ENCODE measurements at regions not wholly inside any gene's neighbourhood (a gene's known extent, or its start where the extent isn't known, plus 50 kb on each side); places are given as distances from the start of the nearest gene placed in this dataset.
"Not testable (repeated sequence)": the region's sequence is repeated elsewhere in the genome, so short reads cannot be mapped to it uniquely, and the experiment has no call there.

DNA sequence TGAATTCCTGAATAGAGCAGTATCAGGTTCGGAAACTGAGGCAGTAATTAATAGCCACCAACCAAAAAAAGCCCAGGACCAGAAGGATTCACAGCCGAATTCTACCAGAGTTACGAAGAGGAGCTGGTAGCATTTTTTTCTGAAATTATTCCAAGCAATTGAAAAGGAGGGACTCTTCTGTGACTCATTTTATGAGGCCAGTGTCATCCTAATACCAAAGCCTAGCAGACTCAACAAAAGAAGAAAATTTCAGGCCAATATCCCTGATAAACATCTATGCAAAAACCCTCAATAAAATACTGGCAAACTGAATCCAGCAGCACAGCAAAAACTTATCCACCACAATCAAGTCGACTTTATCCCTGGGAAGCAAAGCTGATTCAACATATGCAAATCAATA lies 202.3 kb upstream of the SLC16A7 start:
- no peak for TF ChIP-seq POLR2A (IDR thresholded peaks at IDR 0.05; ENCODE audit: low read depth, low read length)
- FAIRE-seq (no peak), DNase-seq (ENCODE audit: insufficient read length, low spot score) (no peak)

DNA sequence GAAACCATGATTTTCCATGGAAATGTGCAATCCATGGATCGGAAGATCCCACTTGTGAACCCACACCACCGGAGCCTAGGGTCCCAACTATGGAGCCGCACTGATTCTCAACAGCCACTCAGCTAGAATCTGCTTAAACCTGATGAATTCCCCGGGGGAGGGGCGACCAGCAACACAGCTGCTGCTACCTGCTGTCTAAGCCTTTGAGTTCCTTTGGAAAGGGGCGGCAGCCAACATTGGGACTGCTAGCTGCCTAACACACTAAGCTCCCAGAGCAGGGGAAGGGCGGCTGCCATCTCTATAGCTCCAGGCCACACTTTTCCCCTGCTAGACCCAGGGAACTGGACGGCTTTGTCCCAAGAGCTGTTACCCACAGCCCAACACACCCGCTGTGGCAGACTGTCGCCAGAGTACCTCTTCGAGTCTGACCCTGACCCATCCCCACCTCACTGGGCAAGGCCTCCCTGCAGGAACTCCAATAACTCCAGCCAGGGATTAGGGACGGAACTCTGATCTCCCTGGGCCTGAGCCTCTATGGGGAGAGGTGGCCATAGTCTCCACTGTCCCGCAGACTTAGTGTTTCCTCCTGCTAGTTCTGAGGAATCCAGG lies 205.8 kb upstream of the SLC16A7 start:
- FAIRE-seq, result no peak
- no peak for TF ChIP-seq POLR2A (IDR thresholded peaks at IDR 0.05; ENCODE audit: low read depth, low read length)
- DNase-seq (ENCODE audit: insufficient read length, low spot score), result no peak

DNA sequence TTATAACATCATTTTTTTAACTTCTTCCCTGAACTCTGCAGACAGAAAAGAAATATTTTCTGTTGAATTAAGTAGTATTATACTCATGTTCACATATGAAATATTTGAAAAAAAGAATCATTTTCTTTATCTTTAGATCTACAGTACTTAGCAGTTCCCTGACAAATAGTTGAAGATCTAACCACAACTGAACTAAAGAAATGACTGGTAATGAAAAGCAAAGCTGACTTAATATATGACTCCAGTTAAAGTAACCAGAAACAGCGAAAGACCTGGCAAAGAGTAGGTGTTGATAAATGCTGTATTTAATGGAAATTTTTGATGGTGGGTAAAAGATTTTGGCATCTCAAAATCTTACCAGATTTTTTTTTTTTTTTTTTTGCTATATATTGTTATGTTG lies 207.1 kb upstream of the SLC16A7 start:
- no peak for DNase-seq (ENCODE audit: insufficient read length, low spot score)
- TF ChIP-seq POLR2A (IDR thresholded peaks at IDR 0.05; ENCODE audit: low read depth, low read length), result no peak
- no peak for FAIRE-seq

DNA sequence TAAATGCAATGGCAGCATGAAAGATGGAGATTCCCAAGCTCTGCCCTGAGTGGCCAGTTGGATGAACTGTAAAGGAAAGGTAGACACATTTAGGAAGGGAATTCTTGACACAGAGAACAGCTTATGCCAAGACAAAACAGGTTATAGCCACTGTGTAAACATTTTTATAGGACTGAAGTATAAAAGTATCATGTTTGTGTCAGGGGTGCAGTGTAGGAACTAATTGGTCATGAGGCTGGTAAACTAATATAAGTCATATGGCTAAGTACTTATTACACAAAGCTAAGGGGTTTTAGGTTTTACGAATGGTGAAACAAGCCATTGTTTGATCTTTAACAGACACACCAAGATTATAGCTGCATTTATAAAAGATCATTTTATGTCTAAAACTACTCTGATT lies 207.7 kb upstream of the SLC16A7 start:
- TF ChIP-seq POLR2A (IDR thresholded peaks at IDR 0.05; ENCODE audit: low read depth, low read length), result no peak
- no peak for DNase-seq (ENCODE audit: insufficient read length, low spot score)
- no peak for FAIRE-seq

DNA sequence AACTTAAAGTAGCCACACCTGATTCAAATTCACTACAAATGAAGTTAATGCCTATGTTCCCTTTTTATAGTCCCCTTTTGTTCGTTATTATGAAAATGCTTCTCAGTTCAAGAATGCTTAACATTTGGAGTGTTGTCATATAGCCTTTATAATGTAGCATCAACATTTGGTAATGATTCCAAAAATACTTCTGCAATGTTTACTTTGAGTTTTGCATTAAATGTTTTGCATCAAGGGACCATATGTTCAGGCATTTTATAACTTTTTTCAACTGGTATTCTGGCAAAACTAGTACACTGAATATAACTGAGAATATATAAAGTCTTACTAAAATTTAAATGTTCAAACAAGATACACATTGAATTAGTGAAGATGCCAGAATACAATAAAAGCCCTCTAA lies 209.6 kb upstream of the SLC16A7 start:
- FAIRE-seq, result no peak
- TF ChIP-seq POLR2A (IDR thresholded peaks at IDR 0.05; ENCODE audit: low read depth, low read length), result no peak
- no peak for DNase-seq (ENCODE audit: insufficient read length, low spot score)

DNA sequence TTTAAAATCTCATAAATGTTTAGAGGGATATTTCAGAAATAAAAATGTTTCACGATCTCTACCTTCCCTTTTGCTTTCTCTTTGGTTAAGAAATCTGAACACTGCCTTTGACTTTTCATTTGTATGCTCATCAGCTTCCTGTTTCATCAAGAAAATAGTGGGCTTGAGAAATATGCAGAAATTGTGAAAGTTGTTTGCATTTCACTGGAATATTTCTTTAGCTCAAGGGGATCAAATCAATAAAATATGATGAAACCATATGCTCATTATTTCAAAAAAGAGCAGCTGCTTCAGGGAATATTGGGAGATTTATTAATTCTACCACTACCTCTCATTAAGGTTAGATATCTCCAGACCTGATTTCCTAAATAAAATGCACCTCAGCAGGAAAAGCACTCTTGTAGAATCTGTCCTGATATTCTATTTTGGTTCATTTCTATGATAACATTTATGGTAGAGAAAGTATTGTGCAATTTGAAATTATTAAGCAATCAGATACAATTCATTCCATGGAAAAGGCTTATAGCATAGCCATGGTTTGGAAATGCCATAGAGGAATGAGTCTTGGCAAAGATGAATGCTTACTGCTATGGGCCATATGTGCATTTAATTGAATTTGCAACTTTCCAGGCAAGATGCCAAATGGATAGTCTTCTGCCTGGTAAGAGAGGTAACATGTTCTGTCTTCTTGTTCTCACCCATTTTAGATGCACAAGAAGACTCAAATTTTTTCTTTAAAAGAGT lies 212.6 kb upstream of the SLC16A7 start:
- DNase-seq (ENCODE audit: insufficient read length, low spot score) (no peak), FAIRE-seq (no peak)
- no peak for TF ChIP-seq POLR2A (IDR thresholded peaks at IDR 0.05; ENCODE audit: low read depth, low read length)

DNA sequence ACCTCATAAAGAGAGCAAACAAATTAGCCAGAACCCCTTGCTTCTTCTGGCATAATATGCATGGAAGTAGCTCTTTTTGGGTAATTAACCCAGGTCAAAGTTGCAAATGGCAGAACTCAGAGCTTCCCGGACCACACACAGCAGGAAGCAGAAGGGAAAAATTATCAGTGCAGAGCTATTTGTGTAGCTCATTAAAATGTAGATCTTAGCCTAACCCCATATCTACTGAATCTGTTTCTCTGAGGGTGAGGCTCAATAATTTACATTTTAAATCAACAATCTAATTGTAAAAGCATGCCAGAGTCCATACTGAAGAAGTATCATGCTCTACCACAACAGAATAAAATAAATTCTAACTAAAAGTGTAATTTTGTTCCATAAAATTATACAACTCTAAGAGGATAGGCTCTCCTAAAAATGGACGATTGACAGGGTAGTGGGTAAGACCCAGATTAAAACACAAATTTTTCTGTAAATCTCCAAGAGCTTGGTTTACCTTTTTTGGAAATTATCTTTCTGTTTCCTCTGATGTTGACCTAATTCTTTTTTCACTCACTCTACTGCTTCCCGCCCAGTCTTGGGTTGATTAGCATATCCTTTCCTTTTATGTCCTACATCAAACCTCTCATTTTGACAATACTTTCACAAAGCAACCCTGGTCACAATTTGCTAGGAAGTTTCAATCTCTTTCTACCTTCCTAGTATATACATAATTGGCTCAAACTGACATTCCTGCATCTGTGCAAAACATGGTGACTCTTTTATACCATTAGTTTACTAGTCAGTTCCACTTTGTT lies 213.3 kb upstream of the SLC16A7 start:
- no peak for DNase-seq (ENCODE audit: insufficient read length, low spot score)
- no peak for TF ChIP-seq POLR2A (IDR thresholded peaks at IDR 0.05; ENCODE audit: low read depth, low read length)
- FAIRE-seq, result no peak

DNA sequence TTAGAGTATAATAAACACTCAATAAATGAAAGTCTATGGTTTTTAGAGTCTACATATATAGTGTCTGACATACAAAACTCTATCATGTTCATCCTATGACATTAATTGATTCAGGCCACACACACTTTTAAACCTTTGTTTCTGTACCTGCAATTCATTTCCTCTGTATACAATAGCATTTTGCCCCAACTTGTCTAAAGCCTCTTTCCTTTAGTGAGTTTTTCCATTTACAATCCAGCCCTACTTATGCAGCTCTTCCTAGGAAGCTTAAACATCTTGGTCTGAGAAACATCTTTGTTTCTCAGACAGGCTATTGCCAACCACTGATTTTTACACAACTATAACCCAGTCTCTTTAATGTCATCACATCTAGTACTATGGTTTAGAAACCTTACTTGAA lies 214.7 kb upstream of the SLC16A7 start:
- no peak for DNase-seq (ENCODE audit: insufficient read length, low spot score)
- TF ChIP-seq POLR2A (IDR thresholded peaks at IDR 0.05; ENCODE audit: low read depth, low read length), result no peak
- FAIRE-seq, result no peak

DNA sequence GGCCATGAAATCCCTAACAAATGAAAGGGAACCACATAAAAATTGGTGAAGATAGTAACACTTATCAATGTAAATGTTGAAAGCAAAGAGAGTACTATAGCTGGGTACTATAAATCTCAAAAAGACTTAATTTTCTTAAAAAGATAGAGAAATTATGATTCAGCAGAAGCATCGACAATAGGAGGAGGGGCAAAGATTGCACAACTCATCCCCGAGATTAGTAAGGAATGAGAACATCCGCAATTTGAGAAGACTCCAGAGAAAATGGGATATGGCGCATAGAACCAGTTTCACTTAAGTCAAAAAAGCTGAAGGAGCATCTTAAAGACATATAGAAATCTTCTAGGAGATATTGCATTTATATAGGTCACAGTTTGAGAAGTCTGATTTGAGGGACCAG lies 220.2 kb upstream of the SLC16A7 start:
- DNase-seq (ENCODE audit: insufficient read length, low spot score) (no peak), FAIRE-seq (no peak)
- no peak for TF ChIP-seq POLR2A (IDR thresholded peaks at IDR 0.05; ENCODE audit: low read depth, low read length)

DNA sequence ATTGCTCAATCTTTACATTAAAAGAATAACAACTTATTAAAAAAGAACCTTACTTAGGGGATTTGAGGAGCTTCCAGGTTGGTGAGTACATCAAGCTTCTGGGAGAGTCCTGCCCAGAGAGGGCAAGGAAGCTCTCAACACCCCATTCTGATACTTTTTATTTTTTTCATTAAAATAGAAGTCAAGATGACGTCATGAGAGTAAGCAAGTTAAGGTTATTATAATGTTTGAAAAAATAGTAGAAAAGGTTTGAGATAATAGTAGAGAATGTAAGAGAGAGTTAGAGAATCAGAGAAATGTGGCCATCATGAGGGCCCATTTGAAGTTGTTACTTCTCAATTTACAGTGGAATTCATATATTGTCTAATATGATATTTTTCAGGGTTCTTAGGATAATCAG lies 221.0 kb upstream of the SLC16A7 start:
- no peak for FAIRE-seq
- TF ChIP-seq POLR2A (IDR thresholded peaks at IDR 0.05; ENCODE audit: low read depth, low read length), result no peak
- DNase-seq (ENCODE audit: insufficient read length, low spot score), result no peak

DNA sequence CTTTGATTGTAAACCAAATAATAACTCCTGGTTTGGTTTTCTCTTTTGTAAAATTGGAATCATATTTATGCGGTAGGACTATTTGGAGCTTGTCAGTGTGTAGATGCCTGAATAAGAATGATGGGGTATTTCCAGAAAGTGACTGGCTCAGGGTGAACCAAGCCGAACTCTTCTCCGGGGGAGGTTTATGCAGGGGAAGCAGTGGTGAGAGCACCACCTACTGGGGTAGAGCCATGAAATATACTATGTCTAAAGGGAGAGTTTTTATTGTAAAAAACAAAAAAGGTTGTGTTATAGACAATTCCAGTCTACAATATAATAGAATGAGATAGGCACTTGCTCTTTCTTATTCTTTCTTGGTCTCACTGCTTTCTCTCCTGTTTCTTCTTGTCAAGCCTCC lies 222.9 kb upstream of the SLC16A7 start:
- TF ChIP-seq POLR2A (IDR thresholded peaks at IDR 0.05; ENCODE audit: low read depth, low read length), result no peak
- DNase-seq (ENCODE audit: insufficient read length, low spot score) (no peak), FAIRE-seq (no peak)

DNA sequence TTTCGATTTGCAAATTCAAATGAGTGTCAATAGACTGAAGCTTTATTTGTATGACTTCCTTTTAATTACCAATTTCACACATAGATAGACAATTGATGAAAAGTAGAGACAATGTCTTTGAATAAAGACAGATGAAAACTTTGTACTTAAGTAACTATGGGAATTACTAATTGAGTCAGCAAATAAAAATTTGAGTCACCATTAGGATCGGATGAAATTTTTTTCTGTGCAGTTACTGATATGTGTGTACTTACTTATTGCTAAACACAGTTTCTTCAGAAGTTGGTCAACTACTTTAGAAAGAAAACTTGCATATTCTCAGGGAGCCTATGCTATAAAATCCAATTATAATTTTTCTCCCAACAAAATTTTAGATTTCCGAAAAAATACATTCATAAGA lies 224.9 kb upstream of the SLC16A7 start:
- TF ChIP-seq POLR2A (IDR thresholded peaks at IDR 0.05; ENCODE audit: low read depth, low read length), result no peak

DNA sequence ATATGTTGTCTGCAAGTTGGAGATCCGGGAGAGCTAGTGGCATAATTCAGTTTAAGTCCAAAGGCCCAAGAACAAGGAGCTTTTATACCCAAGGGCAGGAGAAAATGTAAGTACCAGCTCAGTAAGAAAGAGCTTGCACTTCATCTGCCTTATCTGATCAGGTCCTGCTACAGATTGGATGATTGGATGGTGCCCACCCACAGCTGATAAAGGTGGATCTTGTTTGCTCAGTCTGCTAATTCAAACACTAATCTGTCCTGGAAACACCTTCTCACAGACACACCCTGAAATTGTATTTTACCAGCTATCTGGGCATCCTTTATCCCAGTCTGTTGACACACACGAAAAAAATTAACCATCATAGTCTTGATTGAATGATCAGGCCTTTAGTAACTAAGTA lies 230.7 kb upstream of the SLC16A7 start:
- DNase-seq (ENCODE audit: insufficient read length, low spot score), result no peak
- TF ChIP-seq POLR2A (IDR thresholded peaks at IDR 0.05; ENCODE audit: low read depth, low read length), result no peak
- FAIRE-seq, result no peak

More for the DNA sequence above, 224.9 kb upstream of the SLC16A7 start:
- FAIRE-seq (no peak), DNase-seq (ENCODE audit: insufficient read length, low spot score) (no peak)

DNA sequence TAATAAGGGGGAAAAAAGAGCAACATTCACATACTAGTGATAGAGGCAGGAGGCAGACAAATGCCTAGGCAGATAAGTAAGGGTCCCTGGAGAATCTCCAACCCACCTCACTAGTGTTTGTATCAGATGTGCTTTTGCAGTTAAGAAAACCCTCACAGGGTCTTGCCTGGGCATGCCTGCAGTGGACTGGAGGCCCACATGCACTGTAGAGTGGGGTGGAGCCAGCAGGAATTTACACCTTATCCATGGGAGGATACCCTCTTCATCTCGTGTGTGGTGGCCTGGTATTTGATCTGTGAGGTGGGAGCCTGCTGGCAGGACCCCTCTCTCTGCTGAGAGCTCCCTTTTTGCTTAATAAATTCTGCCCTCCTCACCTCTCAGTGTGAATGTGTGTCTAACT lies 238.0 kb upstream of the SLC16A7 start:
- DNase-seq (ENCODE audit: insufficient read length, low spot score) (no peak), FAIRE-seq (no peak)
- TF ChIP-seq POLR2A (IDR thresholded peaks at IDR 0.05; ENCODE audit: low read depth, low read length), result no peak

DNA sequence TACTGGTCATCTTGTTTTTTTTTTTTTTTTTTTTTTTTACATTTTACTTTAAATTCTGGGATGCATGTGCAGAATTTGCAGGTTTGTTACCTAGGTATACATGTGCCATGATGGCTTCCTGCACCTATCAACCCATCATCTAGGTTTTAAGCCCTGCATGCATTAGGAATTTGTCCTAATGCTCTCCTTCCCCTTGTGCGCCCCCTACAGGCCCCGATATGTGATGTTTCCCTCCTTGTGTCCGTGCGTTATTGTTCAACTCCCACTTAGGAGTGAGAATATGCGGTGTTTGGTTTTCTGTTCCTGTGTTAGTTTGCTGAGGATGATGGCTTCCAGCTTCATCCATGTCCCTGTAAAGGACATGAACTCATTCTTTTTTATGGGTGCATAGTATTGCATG lies 249.6 kb upstream of the SLC16A7 start:
- not testable (repeated sequence) for FAIRE-seq; DNase-seq (ENCODE audit: insufficient read length, low spot score)

Data from H54 (cell line).